ENCODE measurements at regions not wholly inside any gene's neighbourhood (a gene's known extent, or its start where the extent isn't known, plus 50 kb on each side); places are given as distances from the start of the nearest gene placed in this dataset.
A peak's percentile ranks its signal among the peaks of the same experiment; 100 is the strongest.

DNA sequence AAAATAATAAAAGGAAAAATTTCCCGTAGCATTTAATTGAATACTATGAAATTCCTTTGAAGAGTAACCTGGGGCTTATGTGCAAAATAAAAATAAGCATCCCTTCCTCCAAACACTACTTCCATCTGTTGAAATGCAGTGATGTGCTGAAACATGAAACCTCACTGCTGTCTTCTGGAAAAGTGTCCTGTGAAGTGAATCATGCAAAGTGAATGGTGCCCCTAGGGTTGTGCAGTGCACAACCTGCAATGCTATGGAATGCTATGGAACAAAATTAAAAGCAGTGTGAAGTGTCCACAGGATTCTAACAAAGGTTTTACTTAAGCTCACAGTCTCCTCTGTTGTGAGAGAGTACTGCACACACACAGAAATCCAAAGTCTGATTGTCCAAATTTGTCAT, 480.9 kb downstream of the ETV1 start:
- no peak for DNase-seq

DNA sequence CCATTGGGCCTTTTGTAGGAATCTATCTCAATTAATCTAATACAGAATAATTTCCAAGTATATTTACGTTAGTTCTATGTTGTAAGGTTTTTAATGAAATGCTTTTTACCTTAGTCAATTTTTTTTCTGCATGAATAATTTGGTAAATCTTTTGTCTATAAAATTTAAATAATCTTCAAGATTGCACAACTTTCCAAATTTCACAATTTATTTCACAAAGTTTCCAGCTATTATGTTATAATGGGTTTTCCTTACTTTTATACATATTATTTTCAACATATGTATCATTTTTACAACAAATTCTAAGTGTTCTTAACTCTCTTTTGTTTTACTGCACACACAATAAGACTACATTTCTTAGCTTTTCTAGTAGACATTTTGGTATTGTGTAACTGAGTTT, 470.7 kb downstream of the ETV1 start:
- no peak for DNase-seq

DNA sequence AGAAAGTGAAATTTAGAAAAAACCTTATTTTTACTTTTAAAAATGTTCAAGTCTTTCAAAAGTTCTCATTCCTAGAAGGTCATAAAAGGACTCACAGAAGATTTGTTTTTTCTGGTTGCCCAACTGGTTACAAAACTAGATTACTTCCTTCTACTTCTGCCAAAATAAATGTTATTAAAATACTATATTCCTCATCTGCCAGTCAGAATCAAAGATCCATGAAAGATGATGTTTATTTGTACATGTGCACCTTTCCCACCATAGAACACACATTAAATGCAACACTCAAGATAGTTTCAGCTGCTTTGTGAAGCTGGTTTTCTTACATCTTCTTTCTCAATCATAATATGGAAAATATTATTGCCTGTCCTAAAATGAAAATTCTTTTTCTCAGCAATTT, 465.4 kb downstream of the ETV1 start:
- no peak for DNase-seq

DNA sequence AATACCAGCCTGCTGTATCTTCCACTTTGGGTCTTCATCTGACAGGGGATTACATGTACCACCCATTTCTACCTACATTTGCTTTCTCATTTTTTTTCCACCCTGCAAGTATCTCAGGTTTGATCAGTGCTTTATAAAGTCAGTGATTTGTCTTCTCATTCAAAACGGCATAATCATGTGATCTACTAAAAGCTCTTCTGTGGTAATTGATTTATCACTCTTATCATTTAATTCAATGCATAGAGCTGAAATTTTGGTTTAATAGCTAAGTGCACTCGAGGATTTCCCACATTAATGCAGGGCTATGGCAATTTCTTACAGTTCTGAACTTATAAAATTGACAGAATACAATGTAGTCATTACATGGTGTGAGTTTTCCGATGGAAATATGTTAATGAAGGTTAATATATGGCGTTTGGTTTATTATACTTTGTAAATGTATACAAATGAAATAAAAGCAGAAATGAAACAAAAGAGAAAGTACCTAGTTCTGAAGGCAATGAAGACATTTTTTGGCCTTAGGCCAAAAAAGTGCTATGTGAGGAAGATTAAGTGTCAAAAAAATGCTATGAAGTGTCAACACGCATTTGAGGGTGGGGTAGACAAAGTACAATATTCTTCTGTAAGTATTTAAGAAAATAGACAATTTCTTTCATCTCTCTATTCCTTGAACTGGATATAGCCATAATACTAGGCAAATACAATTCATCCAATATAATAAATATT, 457.3 kb downstream of the ETV1 start:
- peak in 1 of 2 donors; percentile 1 for DNase-seq

DNA sequence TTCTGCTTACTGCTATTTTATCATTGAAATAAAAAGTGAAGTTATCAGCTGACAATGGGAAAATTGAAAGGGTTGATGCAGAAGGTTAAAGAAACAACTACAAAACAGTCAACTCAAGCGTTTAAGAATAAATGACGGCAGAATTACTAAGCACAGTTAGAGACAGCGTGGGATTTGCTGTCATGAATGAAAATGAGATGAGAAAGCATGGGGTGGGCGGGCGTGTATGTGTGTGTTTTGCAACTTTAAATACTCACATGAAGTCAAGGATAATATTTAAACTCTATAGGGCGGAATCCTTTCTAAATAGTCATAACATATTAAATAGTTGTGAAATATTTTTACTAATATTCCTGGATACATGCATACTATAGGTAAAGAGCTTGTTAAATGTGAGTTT, 450.8 kb downstream of the ETV1 start:
- no peak for DNase-seq

DNA sequence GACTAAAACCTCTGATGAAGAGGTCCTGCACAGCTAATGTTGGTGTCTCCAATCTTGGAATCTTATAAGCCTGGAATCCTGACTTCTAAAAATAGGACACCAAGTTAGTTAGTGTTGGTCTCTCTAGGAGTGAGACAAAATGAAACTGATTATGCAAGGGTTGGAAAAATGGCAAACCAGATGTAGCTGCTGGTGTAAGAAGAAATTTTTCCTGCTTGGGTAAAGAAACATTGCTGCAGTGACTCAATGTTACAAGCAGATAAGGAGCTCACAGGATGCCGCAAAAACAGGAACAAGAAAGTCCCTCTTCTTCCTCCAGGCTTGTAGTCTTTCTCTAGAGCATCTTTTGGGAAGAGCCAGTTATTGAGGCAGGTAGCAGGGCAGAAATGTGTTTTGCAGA, 449.0 kb downstream of the ETV1 start:
- no peak for DNase-seq

DNA sequence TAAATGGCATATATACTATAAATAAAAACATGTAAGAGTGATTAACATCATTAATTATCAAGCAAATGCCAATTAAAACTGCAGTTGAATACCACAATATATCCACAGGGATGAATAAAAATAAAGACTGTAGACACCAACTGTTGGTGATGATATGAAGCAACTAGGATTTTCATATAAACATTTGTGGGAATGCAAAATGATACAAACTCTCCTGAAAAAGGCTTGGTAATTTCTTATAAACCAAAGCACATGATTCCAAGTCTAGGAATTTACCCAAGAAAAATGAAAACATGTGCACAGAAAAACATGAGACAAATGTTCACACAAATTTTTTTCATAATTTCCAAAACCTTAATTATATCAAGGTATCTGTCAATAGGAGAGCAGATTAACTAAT, 448.1 kb downstream of the ETV1 start:
- no peak for DNase-seq

DNA sequence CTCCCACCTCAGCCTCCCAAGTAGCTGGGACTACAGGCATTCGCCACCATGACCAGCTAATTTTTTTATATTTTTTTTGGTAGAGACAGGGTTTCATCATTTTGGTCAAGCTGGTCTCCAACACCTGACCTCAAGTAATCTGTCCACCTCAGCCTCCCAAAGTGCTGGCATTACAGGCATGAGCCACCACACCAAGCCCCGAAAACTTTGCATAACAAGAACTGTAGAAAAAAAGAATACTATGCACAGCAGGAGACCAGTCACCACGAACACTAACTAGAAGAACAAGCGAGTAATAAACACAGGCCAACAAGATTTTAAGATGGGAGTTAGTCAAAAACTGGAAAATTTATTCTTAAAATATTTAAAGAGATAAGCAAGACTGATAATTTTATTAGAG, 447.0 kb downstream of the ETV1 start:
- DNase-seq, result no peak

DNA sequence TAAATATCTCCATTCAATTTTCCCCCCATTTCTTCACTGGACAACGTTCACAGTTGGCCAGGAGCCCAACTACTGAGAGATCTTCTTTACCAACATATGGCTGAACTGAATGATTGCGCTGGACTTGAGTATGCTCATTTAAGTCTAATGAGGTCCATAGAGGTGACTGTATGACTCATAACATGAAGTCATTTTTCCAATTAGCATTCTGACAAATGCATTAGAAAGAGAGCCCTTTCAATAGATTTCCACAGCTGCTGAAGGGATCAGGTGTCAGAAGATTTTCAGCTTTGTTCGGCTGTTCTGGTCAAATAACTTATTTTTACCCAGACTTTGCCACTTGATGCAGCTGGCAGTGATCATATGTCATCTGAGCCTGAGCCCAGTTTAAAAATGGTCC, 438.0 kb downstream of the ETV1 start:
- no peak for DNase-seq

DNA sequence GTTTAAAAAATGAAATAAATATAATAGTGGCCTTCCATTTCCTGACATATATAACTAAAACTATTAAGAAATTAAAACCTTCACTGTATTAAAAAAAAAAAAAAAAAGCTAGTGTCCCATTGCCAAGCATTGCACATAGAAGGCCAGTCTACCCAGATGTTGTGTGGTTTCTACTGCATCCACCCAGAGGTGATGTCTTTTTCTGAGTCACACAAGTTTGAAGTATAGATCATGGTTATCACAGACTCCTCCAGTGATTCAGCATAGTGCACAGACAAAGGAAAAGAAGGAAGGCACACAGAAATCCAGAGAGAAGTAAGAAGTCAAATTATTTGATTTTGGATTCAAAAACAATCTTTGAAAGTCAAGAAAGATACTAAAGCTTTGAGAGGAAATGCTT, 429.0 kb downstream of the ETV1 start:
- DNase-seq, result no peak

DNA sequence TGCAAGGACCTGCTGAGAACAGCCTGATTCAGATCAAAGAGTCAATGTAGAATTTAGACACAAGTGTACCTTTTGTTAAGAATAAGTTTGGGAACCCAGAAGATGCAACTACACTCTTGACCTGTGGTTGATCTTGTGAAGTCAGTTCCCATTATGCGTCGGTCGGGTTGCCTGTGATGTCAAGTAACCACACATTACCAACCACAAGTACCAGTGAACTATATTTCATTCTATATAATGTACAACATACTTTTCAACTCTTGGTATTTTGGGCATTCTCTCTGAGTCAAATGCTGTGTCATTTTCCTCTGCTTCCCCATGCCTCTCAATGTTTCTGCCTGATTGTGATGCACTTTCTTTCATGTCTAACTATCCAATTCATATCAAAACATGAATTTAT, 426.2 kb downstream of the ETV1 start:
- no peak for DNase-seq

DNA sequence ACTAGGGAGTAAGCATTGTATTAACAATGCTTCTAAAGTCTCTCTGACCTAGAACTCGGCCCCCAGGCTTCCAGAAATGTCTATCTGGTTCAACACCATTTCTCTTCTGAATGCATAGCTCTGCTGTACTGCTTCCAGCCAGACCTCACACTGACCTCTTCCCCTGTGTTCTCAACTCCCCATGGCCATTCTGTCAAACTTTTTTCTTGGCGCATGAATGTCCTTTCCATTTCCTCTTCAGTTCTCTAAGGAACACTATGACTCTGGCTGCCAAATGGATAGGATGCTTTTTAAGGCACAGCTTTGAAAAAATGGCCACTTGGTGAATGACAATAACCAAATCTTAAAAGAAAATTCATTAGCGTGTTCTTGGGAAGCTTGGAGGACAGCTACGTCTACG, 425.8 kb downstream of the ETV1 start:
- no peak for DNase-seq

DNA sequence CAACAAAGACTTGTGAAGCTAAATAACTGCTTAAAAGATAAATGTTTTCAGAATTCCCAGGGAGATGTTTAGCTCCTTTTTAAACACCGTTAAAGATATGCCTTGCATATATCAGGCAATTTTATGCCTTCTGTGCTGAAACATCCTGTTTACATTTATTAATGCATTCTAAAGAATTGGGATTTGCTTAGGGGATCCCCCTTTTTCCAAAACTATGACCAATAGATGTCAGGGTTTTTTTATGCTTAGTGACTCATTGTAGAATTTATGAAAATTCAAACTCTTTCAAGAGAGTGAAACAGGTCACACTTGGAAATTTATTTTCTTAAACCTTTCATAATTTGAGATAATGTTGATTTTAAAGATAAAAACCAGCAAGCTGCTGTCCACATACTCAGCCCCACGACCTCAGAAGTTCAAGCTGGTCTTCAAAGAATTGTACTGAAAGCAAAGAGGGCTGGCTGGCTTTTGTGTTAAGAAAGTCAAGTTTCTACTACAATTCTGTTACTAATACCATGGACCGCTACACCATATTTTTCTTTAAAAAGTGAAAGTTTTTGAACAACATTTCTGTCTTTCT, 411.8 kb downstream of the ETV1 start:
- DNase-seq, result no peak

DNA sequence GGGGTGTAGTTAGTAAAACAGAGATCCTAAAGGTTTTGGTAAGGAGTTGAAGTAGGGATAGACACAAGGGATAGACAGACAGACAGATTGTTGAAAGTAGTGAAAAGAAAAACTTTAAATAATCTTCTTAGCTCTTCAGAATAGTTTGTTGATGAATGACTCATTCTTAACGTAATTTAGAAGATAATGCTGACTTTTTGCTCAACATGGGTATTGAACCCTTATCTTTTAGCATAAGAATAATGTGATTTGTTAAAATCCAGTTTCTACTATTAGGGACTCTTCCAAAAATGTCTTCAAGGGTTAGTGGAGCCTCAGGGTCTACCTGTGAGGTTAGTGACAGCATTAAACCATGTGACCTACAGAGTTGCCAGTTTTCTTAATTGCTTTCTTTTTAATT, 411.2 kb downstream of the ETV1 start:
- no peak for DNase-seq

DNA sequence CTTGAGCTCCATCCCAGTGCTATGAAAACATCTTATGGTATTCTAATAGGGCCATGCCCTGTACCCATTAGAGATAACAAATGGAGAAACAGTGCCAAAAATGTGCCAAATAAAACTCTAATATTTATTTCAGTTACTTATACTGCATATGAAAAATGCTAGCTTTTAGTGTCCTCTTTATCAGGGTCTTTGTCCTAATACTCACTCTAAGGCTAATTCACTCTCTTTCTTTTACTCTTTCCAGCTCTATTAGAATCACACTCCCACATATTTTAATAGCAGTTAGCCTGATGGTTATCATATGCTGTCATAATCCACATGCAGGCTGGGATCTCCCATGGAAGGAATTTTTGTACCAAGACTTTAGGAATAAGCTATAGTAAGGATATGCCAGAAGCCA, 408.4 kb downstream of the ETV1 start:
- DNase-seq, result no peak

DNA sequence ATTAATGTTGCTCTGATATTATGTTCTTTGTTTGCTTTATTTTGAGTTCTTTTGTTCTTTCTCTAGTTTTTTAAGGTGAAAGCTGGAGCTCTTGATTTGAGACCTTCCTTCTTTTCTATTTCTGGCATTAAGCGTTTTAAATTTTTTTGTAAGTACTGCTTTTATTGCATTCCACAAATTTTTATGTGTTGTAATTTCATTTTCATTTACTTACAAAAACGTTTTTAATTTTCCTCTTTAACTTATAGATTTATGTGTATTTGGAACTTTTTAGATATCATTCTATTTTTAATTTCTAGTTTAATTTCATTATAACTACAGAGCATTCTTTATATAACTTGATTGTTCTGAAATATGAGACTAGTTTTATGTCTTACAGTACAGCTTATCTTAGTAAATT, 395.6 kb downstream of the ETV1 start:
- no peak for DNase-seq

DNA sequence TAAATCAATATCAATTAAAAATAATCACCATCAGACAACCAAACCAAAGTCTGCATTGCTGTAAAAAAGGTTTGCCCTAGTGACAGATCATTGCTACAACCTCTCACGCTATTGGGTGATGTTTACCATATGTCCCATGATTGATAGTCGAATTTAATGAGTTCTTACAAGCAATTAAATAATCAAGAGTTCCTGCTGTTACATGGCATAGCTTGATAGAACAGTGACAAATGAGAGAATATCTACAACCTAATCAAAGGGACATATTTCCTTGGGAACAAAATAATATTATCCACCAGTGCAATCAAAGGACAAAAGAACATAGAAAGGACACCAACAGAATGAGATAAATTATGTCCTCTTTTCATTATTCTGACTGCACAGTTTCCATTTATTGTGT, 387.4 kb downstream of the ETV1 start:
- no peak for DNase-seq

DNA sequence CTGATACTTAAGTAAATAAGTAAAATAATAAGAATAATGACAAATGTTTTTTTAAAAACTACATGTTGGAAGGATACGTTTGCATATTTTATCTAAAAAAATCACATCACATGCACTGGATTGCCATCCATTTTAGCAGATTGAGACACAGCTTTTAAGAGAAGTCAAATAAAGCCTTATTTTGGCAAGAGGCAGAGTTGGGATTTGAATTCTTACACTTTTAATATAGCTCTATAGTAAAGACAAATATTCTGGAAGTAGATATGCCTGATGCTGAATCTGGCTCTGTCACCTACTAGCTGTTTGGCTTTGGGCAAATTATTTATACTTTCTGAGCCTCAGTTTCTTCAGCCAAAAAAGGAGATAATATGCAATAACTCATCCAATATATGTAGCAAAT, 386.4 kb downstream of the ETV1 start:
- DNase-seq, result no peak

DNA sequence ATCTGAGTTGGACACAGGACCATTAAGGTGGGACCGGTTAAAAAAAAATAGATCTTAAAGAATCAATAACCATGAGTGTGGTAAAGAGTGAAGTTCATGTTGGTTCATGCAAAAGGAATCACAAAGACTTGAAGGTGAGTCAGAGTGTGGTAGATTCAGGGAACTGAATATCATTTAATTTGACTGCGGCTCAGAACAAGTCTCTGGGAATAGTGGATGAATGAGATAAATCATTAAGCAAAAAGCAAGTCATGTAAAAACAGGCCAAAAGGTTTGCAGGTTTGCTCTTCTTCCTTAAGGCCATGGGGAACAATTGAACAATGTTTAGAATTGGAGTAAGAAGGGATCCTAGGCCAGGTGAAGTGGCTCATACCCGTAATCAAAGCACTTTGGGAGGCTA, 385.8 kb downstream of the ETV1 start:
- DNase-seq, result no peak

DNA sequence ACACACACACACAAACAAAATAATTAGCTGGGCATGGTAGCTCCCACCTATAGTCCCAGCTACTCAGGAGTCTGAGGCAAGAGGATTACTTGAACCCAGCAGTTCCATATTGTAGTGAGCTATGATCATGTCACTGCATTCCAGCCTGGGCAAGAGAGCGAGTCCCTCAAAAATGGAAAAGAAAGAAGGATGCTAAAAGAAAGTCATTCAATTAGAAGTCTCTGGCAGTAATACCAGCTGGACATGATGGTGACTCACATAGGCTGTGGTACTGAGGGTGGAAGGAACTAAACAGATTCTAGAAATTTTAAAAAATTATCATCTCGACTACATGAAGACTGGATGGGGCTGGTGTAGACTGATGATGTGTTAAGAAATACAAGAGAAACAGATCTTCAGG, 385.3 kb downstream of the ETV1 start:
- no peak for DNase-seq

DNA sequence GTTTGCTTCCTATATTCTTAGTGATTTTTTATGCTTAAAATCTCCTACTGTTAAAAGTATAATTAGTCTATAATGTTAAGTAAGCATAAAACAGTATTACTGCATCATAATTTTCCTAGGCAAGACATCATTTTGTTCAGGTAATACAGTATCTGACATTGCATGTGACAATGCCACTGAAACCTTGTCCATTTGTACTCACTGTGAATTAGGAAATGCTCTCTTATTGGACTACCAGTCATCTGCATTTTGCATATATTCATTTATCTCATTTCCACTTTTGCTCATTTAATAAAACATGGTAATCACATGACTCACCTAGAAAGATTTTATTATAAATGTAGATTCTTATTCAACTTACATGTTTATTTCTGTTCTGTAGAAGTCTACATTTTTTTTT, 379.1 kb downstream of the ETV1 start:
- DNase-seq, result no peak

DNA sequence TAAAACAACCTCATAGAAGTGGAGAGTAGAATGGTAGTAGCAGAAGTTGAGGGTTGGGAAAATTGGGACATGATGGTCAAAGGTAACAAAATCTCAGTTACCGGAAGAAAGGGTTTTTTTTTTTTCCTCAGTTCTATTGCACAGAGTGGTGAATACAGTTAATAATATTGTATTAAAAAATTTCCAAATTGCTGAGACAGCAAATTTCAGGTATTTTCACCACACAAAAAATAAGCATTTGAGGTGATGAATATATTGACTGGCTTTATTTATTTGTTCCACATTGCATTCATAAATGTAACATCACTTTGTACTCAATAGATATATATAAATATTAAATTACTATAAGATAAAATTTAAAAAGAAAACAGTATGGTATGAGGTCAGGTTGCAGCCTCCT, 373.8 kb downstream of the ETV1 start:
- DNase-seq, result no peak

DNA sequence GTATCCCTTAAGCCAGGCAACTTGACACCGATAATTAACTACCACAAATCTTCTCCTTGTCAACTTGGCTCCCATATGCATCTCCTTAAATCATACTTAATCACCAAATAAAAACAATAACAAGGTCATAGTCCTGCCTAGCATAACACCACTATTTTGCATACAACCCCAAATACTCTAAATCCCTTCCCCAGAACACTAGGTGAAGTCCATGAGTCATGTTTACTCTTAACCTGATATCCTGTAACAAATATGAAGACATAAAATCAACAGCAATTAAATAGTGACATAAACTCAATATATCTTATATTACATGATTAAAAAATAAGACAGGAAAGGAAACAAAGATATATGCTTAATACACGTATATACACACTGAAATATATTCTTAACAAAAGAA, 362.0 kb downstream of the ETV1 start:
- no peak for DNase-seq

DNA sequence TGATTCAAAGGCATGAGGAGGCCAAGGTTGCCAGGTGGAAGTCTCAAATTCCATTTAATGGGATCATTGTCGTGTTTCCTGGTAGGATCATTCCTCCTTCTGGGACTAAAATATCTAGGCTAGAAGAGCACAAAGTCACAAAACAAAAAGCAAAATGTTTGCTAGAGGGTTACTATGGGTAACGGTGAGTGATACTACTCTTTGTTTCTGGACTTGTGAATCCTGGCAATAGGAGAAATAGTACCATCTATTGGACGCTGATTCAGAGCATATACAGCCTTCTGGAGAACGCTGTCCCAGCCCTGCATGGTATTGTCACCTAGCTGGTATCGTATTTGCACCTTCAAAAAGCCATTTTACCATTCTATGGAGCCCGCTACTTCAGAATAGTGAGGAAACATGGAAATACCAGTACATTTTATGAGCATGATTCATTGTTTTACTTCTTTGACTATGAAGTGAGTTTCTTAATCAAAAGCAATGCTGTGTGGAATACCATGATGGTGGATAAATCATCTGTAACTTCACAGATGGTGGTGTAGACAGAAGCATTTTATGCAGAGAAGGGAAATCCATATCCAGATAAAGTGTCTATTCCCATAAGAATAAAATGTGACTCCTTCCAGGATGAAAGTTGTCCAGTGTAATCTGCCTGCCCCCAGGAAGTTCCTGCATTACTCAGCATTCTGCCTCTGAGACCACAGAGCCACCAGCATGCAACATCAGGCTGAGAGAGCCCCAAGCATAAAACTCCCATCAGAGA, 361.0 kb downstream of the ETV1 start:
- no peak for DNase-seq

Measured in CD4-positive, alpha-beta T cell treated with Interferon alpha-2 for 1 hour (primary cell).